GM21367 (cell line): ENCODE measurements at regions not wholly inside any gene's neighbourhood (a gene's known extent, or its start where the extent isn't known, plus 50 kb on each side); places are given as distances from the start of the nearest gene placed in this dataset.

Experiments used
- ATAC-seq: cut with Tn5 transposase; IDR thresholded peaks from one replicate; pipeline ENCODE4 v1.9.1; 2021; ENCODE audit not compliant: unreplicated experiment

DNA sequence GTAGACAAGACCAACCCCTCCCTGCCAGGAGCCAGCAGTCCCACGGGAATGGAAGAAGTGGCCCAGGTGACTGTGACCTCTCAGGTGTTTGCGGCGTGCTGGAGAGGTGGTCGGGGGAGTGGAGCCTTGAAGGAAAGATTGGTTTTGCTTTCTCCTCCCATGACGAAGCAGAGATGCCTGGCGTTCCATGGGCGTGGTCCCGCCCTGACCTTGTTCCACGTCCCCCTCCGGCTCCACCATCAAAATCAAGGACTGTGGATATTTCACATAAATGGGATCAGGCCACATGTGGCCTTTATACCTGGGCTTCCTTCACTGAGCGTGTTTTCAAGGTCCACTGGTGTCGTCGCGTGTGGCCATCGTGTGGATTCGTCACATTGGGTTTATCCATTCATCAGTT, 270.6 kb upstream of the TNRC6C start:
- ATAC-seq, result no peak

DNA sequence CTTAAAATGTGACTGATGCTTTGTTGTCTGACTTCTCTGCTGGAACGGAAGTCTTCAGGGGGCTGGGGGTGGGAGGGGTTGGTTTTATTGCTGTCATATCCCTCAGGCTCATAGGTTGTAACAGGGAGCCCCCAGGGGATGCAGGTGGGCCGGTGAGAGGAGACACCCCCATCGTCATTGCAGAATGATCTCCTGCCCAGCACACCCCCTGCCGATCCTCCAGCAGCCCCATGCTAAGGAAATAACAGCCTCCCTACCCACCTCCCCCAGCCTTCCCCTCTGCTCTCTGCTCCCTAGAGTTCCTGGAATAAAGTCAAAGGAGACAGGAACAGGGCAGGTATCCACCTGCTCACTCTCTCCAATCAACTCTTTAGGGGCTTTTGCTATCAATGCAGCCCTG, 270.1 kb upstream of the TNRC6C start:
- no peak for ATAC-seq

DNA sequence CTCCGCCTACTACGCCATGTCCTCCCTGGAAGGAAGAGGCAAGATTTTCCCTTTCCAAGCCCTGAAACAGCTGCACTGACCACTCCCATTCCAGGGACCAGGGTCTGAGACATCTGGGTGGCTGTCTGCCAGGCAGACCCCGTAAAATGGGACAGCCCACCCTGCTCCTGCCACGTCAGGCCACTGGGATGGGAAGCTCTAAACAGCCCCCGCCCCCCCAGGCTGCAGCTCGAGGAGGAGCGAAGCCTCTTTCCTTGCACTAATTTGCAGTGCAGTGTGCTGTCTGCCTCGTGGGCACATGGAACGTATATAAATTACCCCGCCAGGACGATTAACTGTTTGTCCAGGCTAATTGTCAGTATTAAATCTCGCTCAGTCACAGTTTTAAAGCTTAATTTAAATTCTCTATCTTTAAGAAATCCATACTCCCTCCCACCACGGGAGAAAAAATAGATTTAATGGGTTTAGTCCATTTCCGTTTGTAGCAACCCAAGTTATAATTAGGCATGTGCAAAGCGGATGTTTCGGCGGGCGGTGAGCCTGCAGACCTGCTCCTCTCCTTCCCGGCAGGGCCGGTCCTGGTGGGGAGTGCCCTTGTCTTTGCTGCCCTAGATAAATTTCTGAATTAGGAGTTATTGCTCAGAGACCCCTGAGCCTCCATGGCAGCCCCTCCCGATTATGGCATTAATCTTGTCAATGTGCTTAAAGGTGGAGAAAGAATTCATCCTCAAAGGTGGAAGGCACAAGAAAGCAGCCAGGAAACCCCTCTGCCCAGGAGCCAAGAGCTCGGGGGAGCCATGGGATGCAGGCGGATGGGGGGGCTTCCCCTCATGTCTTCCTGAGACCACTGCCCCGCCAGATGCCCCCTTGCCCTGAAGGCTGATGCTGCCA, 268.0 kb upstream of the TNRC6C start:
- no peak for ATAC-seq

DNA sequence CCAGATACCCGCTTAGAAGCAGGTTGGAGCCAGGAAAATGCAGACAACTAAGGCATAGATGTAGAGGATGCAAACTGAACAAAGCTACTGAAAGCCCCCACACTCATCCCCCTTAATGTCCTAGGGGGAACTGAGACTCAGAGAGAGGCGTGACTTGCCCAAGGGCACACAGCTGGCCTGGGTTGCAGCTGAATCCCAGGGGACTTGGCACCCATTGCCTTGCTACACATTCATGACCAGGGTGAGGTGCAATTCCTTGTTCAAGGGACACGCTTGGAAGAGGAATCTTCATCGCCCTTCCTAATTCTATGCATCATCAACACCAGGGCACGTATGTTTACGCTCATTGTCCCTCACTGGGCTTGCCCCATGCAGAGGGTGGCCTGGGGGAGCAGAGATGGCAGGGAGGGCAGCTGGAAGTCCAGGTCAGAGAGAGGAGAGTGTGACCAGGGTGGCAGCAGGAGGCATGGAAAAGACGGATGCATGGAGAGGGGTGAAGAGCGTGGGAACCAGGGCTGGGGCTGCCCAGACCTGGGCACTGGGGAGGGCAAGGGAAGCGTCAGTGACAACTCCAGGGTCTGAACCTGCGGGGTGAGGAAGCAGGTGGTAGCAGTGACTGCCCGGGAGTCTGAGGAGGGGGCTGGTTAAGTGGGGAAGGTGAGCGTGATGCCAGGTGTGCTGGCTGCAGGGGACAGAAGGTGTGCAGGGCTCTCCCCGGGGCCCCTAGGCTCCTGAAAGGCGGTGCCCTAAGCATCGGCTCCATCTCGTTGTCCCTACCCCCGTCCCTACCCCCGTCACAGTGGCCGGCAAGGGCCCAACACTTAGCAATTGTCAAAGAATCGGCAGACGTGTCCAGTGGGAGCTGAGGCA, 267.1 kb upstream of the TNRC6C start:
- ATAC-seq, result no peak

DNA sequence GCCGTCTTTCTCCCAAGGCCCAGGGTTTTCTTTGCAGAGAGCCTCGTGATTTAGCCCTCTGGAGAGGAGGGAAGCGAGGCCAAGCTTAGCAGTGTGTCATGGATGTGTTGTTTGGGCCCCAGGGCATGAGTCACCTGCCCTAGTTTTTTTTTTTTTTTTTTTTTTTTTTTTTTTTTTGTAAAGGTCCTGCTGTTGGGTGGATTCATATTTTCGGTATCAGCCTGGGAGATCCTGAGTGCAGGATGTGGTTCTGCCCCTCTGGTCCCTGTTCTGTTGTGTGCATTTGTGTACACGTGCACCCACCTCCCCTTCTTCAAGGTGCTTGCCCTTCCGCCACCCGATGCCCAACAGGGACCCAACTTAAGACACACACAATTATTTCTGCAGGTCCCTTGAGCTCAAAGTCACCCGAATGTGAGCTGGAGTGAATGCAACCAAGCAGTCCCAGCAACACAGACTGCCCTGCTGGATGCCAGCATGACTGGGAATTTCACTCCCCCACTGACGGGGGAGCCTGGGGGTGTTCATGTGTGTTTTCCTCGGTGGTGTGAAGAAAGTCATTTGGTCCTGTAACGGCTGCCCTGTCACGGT, 265.8 kb upstream of the TNRC6C start:
- ATAC-seq, result no peak

DNA sequence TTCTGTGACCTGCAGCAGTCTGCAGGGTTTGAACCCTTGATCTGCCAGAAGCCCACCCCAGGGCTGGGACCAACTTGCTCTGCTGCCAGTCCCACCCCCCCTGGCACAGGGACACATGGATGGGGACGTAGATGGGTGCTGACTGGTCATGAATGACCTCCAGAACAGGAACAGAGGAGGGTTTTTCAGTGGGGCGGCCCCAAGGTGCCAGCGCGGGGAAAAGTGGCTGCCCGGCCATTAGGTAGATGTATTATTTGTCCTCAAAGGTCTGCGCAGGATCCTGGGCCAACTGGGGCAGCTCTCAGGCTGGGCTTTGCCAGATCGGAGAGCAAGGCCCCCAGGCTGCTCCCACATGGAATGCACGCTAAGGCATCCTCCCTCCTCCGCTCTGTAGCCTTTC, 265.2 kb upstream of the TNRC6C start:
- no peak for ATAC-seq

DNA sequence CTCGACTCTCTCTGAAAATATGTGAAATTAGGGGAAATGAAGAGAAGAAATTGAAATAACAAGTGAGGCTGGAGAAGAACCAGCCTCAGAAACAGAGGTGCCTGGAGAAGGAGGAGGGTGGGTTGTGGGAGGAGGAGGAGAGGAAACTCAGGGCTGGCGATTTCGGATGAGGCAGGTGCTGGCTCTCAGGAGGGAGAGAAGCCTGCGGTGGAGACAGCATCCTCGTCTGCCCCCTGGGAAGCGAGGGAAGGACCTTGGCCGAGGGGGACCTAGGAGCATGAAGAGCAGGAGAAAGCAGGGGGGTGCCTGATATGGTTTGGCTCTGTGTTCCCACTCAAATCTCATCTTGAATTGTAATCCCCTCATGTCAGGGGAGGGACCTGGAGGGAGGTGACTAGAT, 264.7 kb upstream of the TNRC6C start:
- no peak for ATAC-seq

DNA sequence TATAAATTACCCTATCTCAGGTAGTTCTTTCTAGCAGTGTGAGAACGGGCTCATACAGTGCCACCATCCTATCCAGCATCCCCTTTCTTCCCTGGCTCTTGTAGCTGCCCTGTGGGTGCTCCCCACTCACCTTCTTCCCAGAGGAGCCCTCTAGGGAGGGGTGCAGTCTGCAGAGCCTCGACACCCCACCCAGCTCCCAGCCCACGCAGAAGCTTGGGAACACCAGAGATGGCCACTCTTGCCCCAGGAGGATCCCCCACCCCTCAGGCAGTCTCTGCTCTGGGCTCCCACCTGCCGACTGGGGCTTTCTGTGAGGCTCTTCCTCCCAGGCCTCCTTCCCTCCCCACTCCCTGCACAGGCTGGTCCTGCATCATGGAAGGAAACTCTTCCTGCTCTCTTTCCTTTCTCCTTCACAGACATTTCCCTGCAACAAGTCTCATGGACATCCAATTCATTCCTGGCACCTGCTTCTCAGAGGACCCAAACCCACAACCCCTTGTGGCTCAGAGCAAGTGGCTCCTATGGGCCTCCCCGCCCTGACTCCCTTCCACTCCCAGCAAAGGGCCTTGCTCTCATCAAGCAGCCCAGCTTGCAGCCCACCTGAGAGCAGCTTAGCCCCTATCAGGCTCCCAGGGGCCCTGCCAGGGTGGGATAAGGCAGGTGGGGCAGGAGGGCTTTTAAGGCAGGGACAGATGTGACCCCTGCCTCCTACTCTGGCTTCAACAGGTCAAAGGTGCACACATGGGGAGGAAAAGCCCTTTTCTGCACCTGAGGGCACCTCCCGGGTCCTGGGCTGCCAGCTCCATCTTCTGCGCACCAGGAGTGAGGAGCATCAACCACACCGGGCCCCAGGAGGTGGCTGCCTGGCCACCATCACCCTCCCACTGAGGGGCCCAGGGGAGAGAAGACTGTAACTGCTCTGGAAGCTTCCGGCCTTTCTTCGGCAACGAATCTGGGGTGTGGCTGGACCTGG, 263.8 kb upstream of the TNRC6C start:
- ATAC-seq, result no peak

DNA sequence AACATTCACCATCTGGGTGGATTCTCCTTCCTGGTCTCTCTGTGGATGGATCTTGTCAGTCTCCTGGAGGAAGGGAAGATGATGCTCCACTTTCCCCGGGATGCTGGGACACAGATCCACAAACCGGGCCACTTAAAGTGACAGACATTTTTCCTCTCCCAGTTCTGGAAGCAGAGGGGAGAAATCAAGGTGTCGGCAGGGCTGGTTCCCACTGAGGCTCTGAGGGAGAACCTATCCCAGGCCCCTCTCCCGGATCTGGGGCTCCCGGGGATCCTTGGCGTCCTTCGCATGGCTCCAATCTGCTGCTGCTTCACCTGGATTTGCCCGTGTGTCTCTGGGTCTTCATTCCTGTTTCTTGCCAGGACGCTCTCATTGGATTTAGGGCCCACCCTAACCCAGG, 263.1 kb upstream of the TNRC6C start:
- no peak for ATAC-seq

DNA sequence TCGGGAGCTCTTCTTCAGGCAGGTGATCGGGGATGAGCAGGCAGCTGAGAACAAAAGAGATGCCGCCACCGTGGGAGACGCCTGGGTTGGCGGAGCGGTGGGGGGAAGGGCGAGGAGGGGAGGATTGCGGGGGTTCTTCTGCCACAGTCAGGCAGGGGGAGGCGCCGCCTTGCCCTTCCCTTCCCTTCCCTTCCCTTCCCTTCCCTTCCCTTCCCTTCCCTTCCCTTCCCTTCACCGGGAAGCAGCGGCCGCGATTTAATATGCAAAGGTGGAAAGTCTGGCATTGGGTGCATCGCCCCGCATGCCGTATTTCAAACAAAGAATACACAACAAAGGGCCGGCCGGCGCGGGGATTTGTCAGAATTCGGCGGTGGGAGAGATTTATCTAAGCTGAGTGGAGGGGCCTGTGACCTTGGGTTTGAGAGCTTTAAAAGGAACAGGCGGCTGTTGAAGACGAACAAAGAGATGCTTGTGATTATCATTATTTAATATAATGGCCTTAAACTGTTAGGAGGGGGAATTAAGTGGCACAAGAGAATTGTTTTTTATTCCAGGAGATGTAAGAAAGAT, 262.3 kb upstream of the TNRC6C start:
- no peak for ATAC-seq

DNA sequence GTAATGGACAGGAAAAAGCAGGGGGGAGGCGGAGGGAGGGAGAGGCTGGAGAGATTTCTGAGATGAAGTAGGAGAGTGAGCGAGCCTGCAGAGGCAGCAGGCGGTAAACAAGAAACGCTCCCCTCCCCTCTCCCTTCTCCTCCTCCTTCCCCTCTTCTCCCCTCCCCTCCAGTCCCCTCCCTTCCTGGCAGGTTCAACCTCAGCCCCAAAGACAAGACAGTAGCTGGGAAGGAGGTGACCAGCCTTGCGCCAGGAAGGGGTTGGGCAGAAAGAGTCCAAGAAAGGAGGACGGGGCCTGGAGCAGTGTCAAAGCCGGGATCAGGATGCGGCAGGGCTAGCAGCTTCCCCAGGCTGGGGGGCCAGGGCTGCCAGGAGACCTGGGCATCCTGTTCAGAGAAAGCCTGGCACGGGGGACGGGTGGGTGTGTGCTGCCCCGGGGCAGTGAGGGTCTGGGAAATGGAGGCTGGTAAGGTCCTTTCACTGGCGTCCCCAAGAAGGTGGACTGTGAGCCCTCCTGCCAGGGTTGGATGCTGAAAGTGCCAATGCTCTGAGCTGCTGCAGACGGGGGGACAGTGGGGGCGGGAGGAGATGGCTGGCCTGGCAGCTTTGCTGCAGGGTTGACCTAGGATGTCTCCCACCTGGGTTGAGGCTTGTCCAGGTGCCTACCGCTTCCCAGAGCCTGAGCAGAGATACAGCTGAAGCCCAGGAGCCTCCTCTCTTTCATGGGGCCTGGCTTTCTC, 261.6 kb upstream of the TNRC6C start:
- no peak for ATAC-seq

DNA sequence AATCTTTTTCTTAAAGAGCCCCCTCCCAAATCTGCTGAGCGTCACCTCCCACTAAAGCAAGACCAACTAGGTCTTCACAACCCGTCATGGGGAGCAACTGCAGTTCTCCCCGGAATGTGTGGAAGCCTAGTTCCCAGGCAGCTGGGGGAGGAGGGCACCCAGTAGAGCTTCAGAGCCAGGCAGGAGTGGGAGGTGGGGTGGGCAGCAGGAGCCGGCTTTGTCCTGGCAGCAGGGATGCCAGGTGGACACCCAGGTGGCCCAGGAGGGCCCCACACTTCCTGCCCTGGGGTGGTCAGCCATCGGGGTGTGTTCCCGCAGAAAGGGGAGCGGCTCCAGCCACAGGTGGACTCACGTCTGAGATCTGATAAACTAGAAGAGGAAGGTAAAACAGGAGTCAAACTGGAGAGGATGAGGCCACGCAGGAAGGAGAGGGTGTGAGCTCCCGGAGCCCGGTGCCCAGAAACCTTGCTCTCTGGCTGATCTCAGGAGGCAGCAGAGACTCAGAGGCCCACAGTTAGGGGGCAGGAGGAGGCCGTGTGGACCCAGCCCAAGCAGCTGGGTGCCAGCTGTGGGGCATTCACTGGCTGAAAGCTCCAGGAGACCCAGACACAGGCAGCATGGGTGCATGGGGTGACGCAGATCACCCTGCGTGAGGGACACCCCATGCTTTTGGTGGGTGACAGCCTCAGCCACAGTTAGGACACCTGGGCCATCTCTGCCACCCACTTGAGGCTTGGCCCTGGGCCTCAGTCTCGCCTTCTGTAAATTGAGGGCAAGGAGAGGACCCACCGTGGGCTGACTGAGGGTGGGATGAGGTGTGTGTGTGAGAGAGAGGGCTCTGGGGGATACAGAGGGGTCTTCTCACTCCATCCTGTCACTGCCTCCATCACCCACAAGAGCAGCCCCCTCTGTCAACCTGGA, 260.8 kb upstream of the TNRC6C start:
- ATAC-seq, result no peak

DNA sequence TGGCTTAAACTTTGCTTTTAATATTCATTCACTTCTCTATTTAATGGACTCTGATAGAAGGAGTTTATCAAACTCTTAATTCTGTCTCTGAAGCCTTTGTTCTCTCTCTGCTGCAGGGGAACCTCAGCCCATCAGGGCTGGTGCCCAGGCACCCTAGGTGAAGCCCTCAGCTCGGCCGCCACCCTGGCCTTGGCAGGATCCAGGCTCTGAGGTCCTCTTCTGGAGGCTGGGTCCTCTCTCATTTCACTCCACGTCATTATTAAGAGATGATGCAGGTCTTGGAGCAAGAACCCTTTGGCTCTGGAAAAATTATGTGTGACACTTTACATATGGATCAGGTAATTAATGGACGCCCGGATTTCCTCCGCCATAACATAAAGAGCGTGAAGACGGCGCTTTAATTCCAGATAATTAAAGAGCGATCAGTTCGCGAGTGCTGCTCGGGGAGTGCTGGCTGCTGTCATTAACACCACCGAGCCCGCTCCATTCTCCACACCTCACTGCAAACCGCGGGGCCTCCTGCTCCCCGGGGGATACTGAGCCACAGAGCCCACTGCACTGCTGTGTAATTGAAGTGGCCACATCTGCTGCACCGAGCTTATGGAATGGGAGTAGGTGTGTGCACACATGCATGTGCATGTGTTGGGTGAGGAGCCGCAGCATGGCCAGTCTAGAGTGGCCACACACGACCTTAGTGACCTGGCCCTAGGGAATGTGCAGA, 259.4 kb upstream of the TNRC6C start:
- no peak for ATAC-seq

DNA sequence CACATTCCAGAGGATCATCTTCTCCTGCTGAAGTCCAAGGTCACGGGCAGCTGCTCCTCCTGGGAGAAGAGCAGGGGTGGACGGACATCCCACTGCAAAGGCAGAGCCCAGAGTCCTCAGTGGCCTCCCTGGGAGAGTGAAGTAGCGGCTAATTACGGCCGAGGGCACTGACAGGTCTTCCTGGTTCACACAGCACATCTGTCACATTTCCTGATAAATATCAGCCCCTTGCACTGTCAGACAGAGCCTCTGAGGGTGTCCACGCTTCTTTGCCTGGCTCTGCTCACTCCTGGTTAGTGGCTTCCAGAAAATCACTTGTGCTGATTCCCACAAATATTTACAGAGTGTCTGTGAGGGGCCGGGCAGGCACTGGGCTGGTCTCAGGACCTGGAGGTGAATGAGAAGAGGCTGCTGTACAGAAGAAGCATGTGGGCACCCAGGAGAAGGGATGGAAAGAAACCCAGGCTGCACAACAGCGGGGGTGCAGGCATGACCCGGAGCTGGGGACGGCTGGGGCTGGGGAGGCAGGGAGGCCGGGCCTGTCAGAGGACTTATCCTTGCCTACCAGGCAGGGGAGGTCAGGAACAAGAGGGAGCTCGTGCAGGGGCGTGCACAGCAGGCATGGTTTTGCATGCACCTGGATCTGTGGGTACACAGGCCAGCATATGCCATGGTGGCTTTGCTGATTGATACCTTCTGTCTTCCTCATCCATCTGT, 258.2 kb upstream of the TNRC6C start:
- no peak for ATAC-seq

DNA sequence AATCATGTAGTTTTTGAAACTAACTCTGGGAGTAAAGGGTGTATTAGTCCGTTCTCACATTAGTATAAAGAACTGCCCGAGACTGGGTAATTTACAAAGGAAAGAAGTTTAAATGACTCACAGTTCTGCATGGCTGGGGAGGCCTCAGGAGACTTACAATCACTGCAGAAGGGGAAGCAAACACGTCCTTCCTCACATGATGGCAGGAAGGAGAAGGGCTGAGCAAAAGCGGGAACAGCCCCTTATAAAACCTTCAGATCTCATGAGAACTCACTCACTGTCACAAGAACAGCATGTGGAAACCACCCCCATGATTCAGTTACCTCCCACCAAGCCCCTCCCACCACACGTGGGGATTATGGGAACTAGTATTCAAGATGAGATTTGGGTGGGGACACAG, 256.5 kb upstream of the TNRC6C start:
- ATAC-seq, result no peak

DNA sequence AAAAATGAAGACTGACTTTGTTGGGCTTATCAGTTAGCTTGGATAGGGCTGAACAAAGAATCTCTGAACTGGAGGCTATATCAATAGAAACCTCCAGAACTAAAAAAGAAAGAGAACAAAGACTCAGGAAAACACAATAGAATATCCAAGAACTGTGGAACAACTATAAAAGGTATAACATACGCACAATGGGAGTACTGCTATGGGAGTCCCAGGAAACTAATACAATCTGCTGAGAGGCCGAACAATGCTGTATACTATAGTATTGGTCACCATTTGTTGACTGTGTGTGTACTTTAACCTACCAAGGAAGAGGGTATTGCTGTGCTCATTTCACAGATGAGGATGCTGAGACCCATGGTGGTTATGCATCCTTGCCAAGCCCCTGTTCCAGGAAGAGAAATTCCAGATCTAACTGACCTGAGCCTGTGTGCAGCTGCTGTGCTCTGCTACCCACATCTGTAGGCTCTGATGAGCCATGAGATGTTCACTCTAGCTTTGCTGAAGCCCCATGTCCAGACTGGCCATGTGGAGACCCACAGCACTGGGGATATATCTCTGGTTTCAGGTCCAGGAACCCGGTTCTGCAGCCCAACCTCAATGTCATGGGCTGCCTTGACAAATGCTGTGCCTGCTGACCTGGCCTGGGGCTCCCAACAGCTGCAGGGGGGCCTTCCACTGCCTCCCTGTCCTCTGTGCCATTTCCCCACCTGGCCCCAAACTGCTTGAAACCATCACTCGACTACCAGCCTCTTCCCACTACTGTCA, 254.3 kb upstream of the TNRC6C start:
- no peak for ATAC-seq
